SK-N-SH (cell line): ENCODE measurements at regions not wholly inside any gene's neighbourhood (a gene's known extent, or its start where the extent isn't known, plus 50 kb on each side); places are given as distances from the start of the nearest gene placed in this dataset.

Experiments used
- CTCF ChIA-PET: fragments of 300-600, 350-600 bp; formaldehyde crosslinking; extraction: SDS; loops from one replicate; lab custom pipeline; 2021; lab: Yijun Ruan, JAX
- POLR2A ChIA-PET: fragments of 350-600 bp; sonication (Branson Sonifier 250); formaldehyde crosslinking; extraction: SDS; loops from one replicate; lab custom pipeline; 2020; ENCODE audit warnings: antibody characterized with exemption, inconsistent platforms; lab: Yijun Ruan, JAX
- DNase-seq: peaks from one replicate; pipeline ENCODE4 v3.0.0; 2012
- H2AFZ ChIP-seq: fragments of 200-600 bp; sonication (generic); 2 replicates; pipeline ENCODE4 v1.8.1; 2016; ENCODE audit warnings: antibody characterized with exemption, mild to moderate bottlenecking, low read depth
- H3F3A ChIP-seq: fragments of 200-600 bp; sonication (generic); replicated peaks from 2 replicates; pipeline ENCODE3; 2016; ENCODE audit warnings: antibody characterized with exemption, mild to moderate bottlenecking; ENCODE audit not compliant: insufficient read depth
- H3K27ac ChIP-seq, 2 experiments: fragments of 200-500 bp in 1 of 2; fragments of 200-600 bp in 1 of 2; sonication (Bioruptor generic) in 1 of 2; sonication (generic), shearing (Covaris generic) in 1 of 2; 2 replicates each; pipeline versions ENCODE4 v1.5.1 to v1.6.1; 2014 to 2016; ENCODE audit warnings: low read depth in 2 of 2, inconsistent platforms in 1 of 2, low read length in 1 of 2, mild to moderate bottlenecking in 1 of 2, mixed read lengths in 1 of 2
- H3K27me3 ChIP-seq: fragments of 200-600 bp; sonication (generic), shearing (Covaris generic); 2 replicates; pipeline ENCODE4 v1.6.1; 2016; ENCODE audit warnings: mixed run types; ENCODE audit not compliant: insufficient read depth
- H3K36me3 ChIP-seq, 2 experiments: fragments of 200-500 bp in 1 of 2; fragments of 200-600 bp in 1 of 2; sonication (Bioruptor generic) in 1 of 2; sonication (generic) in 1 of 2; replicated peaks in 1 of 2; 2 replicates each; pipeline versions ENCODE3 to v1.5.1; 2014 to 2016; ENCODE audit warnings: low read length in 1 of 2, mild to moderate bottlenecking in 1 of 2; ENCODE audit not compliant: insufficient read depth in 2 of 2, control insufficient read depth in 1 of 2
- H3K4me1 ChIP-seq, 2 experiments: fragments of 200-500 bp in 1 of 2; fragments of 200-600 bp in 1 of 2; sonication (Bioruptor generic) in 1 of 2; sonication (generic), shearing (Covaris generic) in 1 of 2; 2 replicates each; pipeline versions ENCODE4 v1.5.1 to v1.6.1; 2014 to 2016; ENCODE audit warnings: low read depth in 1 of 2, low read length in 1 of 2, mixed run types in 1 of 2; ENCODE audit not compliant: insufficient read depth in 2 of 2, control insufficient read depth in 1 of 2
- H3K4me2 ChIP-seq: fragments of 200-600 bp; sonication (generic), shearing (Covaris generic); 2 replicates; pipeline ENCODE4 v1.6.1; 2017; ENCODE audit warnings: mixed run types
- H3K4me3 ChIP-seq, 2 experiments: fragments of 200-500 bp in 1 of 2; fragments of 200-600 bp in 1 of 2; sonication (Bioruptor generic) in 1 of 2; sonication (generic), shearing (Covaris generic) in 1 of 2; 2 replicates each; pipeline versions ENCODE4 v1.5.1 to v1.8.1; 2014 to 2016; ENCODE audit warnings: low read depth in 2 of 2, inconsistent platforms in 1 of 2, low read length in 1 of 2, mild to moderate bottlenecking in 1 of 2, mixed read lengths in 1 of 2, moderate library complexity in 1 of 2
- H3K79me2 ChIP-seq: fragments of 200-600 bp; sonication (generic); 2 replicates; pipeline ENCODE4 v1.8.1; 2017; ENCODE audit warnings: mild to moderate bottlenecking; ENCODE audit not compliant: insufficient read depth
- H3K9ac ChIP-seq: fragments of 200-600 bp; sonication (generic); 2 replicates; pipeline ENCODE4 v1.6.1; 2017; ENCODE audit warnings: mixed run types
- H3K9me2 ChIP-seq: fragments of 200-600 bp; sonication (generic); 2 replicates; pipeline ENCODE4 v1.6.1; 2017; ENCODE audit warnings: mixed run types
- H3K9me3 ChIP-seq: fragments of 200-600 bp; sonication (generic); 2 replicates; pipeline ENCODE4 v1.6.1; 2017; ENCODE audit warnings: mixed run types, mild to moderate bottlenecking, moderate library complexity
- H4K20me1 ChIP-seq: fragments of 200-600 bp; sonication (generic); 2 replicates; pipeline ENCODE4 v1.6.1; 2017; ENCODE audit warnings: mild to moderate bottlenecking, mixed run types; ENCODE audit not compliant: insufficient read depth
- CHD2 ChIP-seq: fragments of 150-350 bp; IDR thresholded peaks from 2 replicates; pipeline ENCODE4 v1.6.1; 2018; ENCODE audit warnings: low read length; ENCODE audit not compliant: partially characterized antibody
- ELF1 ChIP-seq: IDR thresholded peaks from 2 replicates; pipeline ENCODE4 v1.4.0; 2012
- EP300 ChIP-seq, 2 experiments: IDR thresholded peaks; 2 replicates each; pipeline versions ENCODE4 v1.4.0 to v1.6.1; 2012; ENCODE audit warnings: borderline replicate concordance in 1 of 2, low read depth in 1 of 2, low read length in 1 of 2
- FOSL2 ChIP-seq: IDR thresholded peaks from 2 replicates; pipeline ENCODE4 v1.4.0; 2012; ENCODE audit warnings: low read depth, mild to moderate bottlenecking, moderate library complexity, borderline replicate concordance
- GATA2 ChIP-seq: sonication (generic); formaldehyde crosslinking; IDR thresholded peaks from 2 replicates; pipeline ENCODE4 v1.5.0; 2020; ENCODE audit warnings: mild to moderate bottlenecking, missing genetic modification reagents
- JUND ChIP-seq: IDR thresholded peaks from 2 replicates; pipeline ENCODE4 v1.4.0; 2012
- NFIC ChIP-seq: IDR thresholded peaks from 2 replicates; pipeline ENCODE4 v1.4.0; 2012; ENCODE audit warnings: borderline replicate concordance
- NRF1 ChIP-seq: IDR thresholded peaks from 2 replicates; pipeline ENCODE4 v1.6.1; 2012; ENCODE audit warnings: low read depth, mild to moderate bottlenecking, low read length
- POLR2AphosphoS5 ChIP-seq: IDR thresholded peaks from 2 replicates; pipeline ENCODE4 v1.6.1; 2012; ENCODE audit warnings: low read depth, low read length
- RAD21 ChIP-seq: IDR thresholded peaks from 2 replicates; pipeline ENCODE4 v1.6.1; 2012; ENCODE audit warnings: mild to moderate bottlenecking, low read length
- RCOR1 ChIP-seq: fragments of 150-350 bp; IDR thresholded peaks from 2 replicates; pipeline ENCODE4 v1.6.1; 2017; ENCODE audit warnings: antibody characterized with exemption, low read length
- RFX5 ChIP-seq: IDR thresholded peaks from 2 replicates; pipeline ENCODE4 v1.6.1; 2012; ENCODE audit warnings: mild to moderate bottlenecking, improper control_type of control experiment, low read length
- SIN3A ChIP-seq: IDR thresholded peaks from 2 replicates; pipeline ENCODE4 v1.6.1; 2012; ENCODE audit warnings: low read depth, mild to moderate bottlenecking, low read length, moderate library complexity, borderline replicate concordance
- TAF1 ChIP-seq: IDR thresholded peaks from 2 replicates; pipeline ENCODE4 v1.6.1; 2012; ENCODE audit warnings: low read depth, mild to moderate bottlenecking, low read length, moderate library complexity, borderline replicate concordance
- TEAD4 ChIP-seq: IDR thresholded peaks from 2 replicates; pipeline ENCODE4 v1.4.0; 2012; ENCODE audit warnings: mild to moderate bottlenecking, borderline replicate concordance; ENCODE audit not compliant: insufficient read depth
- YY1 ChIP-seq: IDR thresholded peaks from 2 replicates; pipeline ENCODE4 v1.4.0; 2012; ENCODE audit warnings: low read depth, mild to moderate bottlenecking
- WGBS: methylation state at CpG from one replicate; pipeline ENCODE4 v1.1.6; 2017; ENCODE audit warnings: low lambda C conversion rate; 5-methylcytosine and 5-hydroxymethylcytosine counted together
- TF ChIP-seq, protein P1 (sequence below): IDR thresholded peaks from 2 replicates; pipeline ENCODE4 v1.6.1; 2012; ENCODE audit warnings: mild to moderate bottlenecking, low read depth, low read length, moderate library complexity
- TF ChIP-seq, protein P2 (sequence below): IDR thresholded peaks from 2 replicates; pipeline ENCODE4 v1.4.0; 2012; ENCODE audit warnings: low read depth
- TF ChIP-seq, protein P3 (sequence below): fragments of 200-600 bp; sonication (generic); IDR thresholded peaks from 2 replicates; pipeline ENCODE4 v1.6.1; 2017; ENCODE audit warnings: antibody characterized with exemption, mild to moderate bottlenecking, moderate library complexity

DNA sequence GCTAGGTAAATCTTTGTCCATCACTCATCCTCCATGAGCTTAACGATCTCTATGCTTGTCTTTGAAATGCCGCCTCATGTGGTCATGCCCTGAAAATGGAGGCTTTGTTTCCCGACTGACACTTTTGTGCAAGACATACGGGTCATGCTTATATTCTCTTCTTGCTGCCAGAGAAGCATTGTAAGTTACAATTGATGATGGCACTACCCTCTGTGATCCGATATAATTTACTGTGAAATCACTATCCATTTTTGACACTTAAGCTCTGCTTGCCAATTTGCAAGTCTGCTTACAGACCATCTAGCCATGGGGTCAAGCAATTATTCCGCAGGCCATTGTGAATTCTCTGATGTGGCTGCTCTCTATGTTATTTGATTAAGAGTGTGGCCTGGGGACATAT is 650.0 kb downstream of the FLRT2 start:
- no peak overlapping the region for H3K4me3 ChIP-seq
- H3K9me2 ChIP-seq = no peaks in the 10 kb centered on the region
- no peak overlapping the region for H2AFZ ChIP-seq
- no peaks in the 10 kb centered on the region for H3K27me3 ChIP-seq
- no peaks in the 10 kb centered on the region for H3K9me3 ChIP-seq
- no peak overlapping the region for H3K9ac ChIP-seq
- ChIA-PET CTCF (no interaction called here), POLR2A (no interaction called here)
- H3K4me1 ChIP-seq = no peaks in the 10 kb centered on the region
- no peaks in the 10 kb centered on the region for H3F3A ChIP-seq
- WGBS = 26% methylated on average over 6 of the region's 6 CpGs
- H3K27ac ChIP-seq = no peak overlapping the region
- DNase-seq = no peak
- TF ChIP-seq FOSL2 (no peak), NFIC (no peak), TEAD4 (no peak), YY1 (no peak), GATA2 (CRISPR knock-in tag) (no peak), POLR2AphosphoS5 (no peak), EP300 (IDR thresholded peaks at IDR 0.05; ENCODE audit: borderline replicate concordance in 1 of 2, low read depth in 1 of 2, low read length in 1 of 2) (no peak), RFX5 (no peak), ELF1 (no peak), TAF1 (no peak), RAD21 (no peak), CHD2 (no peak)
- TF ChIP-seq, protein P1, sequence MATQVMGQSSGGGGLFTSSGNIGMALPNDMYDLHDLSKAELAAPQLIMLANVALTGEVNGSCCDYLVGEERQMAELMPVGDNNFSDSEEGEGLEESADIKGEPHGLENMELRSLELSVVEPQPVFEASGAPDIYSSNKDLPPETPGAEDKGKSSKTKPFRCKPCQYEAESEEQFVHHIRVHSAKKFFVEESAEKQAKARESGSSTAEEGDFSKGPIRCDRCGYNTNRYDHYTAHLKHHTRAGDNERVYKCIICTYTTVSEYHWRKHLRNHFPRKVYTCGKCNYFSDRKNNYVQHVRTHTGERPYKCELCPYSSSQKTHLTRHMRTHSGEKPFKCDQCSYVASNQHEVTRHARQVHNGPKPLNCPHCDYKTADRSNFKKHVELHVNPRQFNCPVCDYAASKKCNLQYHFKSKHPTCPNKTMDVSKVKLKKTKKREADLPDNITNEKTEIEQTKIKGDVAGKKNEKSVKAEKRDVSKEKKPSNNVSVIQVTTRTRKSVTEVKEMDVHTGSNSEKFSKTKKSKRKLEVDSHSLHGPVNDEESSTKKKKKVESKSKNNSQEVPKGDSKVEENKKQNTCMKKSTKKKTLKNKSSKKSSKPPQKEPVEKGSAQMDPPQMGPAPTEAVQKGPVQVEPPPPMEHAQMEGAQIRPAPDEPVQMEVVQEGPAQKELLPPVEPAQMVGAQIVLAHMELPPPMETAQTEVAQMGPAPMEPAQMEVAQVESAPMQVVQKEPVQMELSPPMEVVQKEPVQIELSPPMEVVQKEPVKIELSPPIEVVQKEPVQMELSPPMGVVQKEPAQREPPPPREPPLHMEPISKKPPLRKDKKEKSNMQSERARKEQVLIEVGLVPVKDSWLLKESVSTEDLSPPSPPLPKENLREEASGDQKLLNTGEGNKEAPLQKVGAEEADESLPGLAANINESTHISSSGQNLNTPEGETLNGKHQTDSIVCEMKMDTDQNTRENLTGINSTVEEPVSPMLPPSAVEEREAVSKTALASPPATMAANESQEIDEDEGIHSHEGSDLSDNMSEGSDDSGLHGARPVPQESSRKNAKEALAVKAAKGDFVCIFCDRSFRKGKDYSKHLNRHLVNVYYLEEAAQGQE = no peak
- TF ChIP-seq, protein P2, sequence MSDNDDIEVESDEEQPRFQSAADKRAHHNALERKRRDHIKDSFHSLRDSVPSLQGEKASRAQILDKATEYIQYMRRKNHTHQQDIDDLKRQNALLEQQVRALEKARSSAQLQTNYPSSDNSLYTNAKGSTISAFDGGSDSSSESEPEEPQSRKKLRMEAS = no peak
- no peaks in the 10 kb centered on the region for H4K20me1 ChIP-seq
- no peaks in the 10 kb centered on the region for H3K79me2 ChIP-seq
- H3K4me2 ChIP-seq = no peak overlapping the region
- H3K36me3 ChIP-seq = no peaks in the 10 kb centered on the region

DNA sequence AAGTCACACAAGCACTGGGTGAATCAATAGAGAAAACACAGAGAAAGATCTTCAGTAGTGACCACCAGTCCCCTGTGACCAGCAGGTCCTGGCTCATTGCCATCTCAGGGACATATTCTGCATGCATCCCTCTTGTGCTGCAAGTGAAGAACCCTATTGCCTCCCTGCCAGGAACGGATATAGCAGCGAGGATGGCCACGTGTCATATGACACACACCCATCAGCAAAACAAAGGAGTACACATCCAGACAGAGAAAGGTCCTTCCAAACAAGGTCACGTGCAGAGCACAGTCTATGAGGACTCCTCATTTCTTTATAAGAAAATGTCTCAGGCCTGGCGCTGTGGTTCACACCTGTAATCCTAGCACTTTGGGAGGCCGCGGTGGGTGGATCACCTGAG is 638.4 kb downstream of the FLRT2 start:
- Histone ChIP-seq H3K9me2 (no peaks in the 10 kb centered on the region), H3F3A (no peaks in the 10 kb centered on the region), H3K27ac (no peak overlapping the region), H3K4me3 (no peak overlapping the region), H3K4me2 (no peak overlapping the region), H3K9me3 (no peaks in the 10 kb centered on the region), H3K4me1 (no peaks in the 10 kb centered on the region), H3K9ac (no peak overlapping the region), H3K27me3 (no peaks in the 10 kb centered on the region), H3K36me3 (no peaks in the 10 kb centered on the region), H2AFZ (no peak overlapping the region), H4K20me1 (no peaks in the 10 kb centered on the region), H3K79me2 (no peaks in the 10 kb centered on the region)
- 32% methylated on average over 7 of the region's 7 CpGs for WGBS
- ChIA-PET CTCF (no interaction called here), POLR2A (no interaction called here)
- no peak for DNase-seq
- TF ChIP-seq, protein P1 = no peak
- TF ChIP-seq RCOR1 = no peak
- TF ChIP-seq POLR2AphosphoS5 = no peak
- no peak for TF ChIP-seq NFIC
- no peak for TF ChIP-seq ELF1
- TF ChIP-seq, protein P2 = no peak
- TF ChIP-seq SIN3A = no peak
- TF ChIP-seq, protein P3, sequence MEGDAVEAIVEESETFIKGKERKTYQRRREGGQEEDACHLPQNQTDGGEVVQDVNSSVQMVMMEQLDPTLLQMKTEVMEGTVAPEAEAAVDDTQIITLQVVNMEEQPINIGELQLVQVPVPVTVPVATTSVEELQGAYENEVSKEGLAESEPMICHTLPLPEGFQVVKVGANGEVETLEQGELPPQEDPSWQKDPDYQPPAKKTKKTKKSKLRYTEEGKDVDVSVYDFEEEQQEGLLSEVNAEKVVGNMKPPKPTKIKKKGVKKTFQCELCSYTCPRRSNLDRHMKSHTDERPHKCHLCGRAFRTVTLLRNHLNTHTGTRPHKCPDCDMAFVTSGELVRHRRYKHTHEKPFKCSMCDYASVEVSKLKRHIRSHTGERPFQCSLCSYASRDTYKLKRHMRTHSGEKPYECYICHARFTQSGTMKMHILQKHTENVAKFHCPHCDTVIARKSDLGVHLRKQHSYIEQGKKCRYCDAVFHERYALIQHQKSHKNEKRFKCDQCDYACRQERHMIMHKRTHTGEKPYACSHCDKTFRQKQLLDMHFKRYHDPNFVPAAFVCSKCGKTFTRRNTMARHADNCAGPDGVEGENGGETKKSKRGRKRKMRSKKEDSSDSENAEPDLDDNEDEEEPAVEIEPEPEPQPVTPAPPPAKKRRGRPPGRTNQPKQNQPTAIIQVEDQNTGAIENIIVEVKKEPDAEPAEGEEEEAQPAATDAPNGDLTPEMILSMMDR = no peak
- no peak for TF ChIP-seq NRF1
- no peak for TF ChIP-seq TAF1
- TF ChIP-seq JUND = no peak
